GM12865 (cell line): ENCODE measurements at regions not wholly inside any gene's neighbourhood (a gene's known extent, or its start where the extent isn't known, plus 50 kb on each side); places are given as distances from the start of the nearest gene placed in this dataset.

ENCODE experiments used
- DNase-seq: peaks from one replicate; pipeline ENCODE4 v3.0.0; 2010; ENCODE audit warnings: low read depth
- H3K4me3 ChIP-seq: 2 replicates; pipeline ENCODE4 v1.5.1; 2011; ENCODE audit warnings: mild to moderate bottlenecking, low read depth, low read length, control low read depth
- CTCF ChIP-seq: IDR thresholded peaks from 2 replicates; pipeline ENCODE4 v1.5.1; 2011; ENCODE audit warnings: low read length, control low read depth, low read depth, inconsistent platforms; ENCODE audit not compliant: insufficient read depth; ENCODE audit errors: missing control alignments

GRCh38 chr2:104904889-104905288 is 51.0 kb downstream of the POU3F3 start:
- no peak for DNase-seq
- no peak overlapping the region for H3K4me3 ChIP-seq
- TF ChIP-seq CTCF, result no peak

GRCh38 chr2:104909317-104909716 is 55.4 kb downstream of the POU3F3 start:
- DNase-seq, result no peak
- no peak for TF ChIP-seq CTCF
- no peak overlapping the region for H3K4me3 ChIP-seq

GRCh38 chr2:104914509-104914908 is 60.6 kb downstream of the POU3F3 start:
- no peak for TF ChIP-seq CTCF
- peak; percentile 6 for DNase-seq
- H3K4me3 ChIP-seq, result no peak overlapping the region

GRCh38 chr2:104915107-104915793 is 61.3 kb downstream of the POU3F3 start:
- DNase-seq, result no peak
- no peak for TF ChIP-seq CTCF

GRCh38 chr2:104919127-104919526 is 65.2 kb downstream of the POU3F3 start:
- H3K4me3 ChIP-seq, result no peak overlapping the region
- TF ChIP-seq CTCF, result no peak
- DNase-seq, result no peak

More at GRCh38 chr2:104915107-104915793, 61.3 kb downstream of the POU3F3 start:
- no peak overlapping the region for H3K4me3 ChIP-seq

GRCh38 chr2:104923665-104924064 is 69.8 kb downstream of the POU3F3 start:
- H3K4me3 ChIP-seq, result no peak overlapping the region
- no peak for DNase-seq
- no peak for TF ChIP-seq CTCF

- DNase-seq, result no peak
- no peak overlapping the region for H3K4me3 ChIP-seq
- TF ChIP-seq CTCF, result no peak
Measured at GRCh38 chr2:104929663-104930062, 75.7 kb downstream of the POU3F3 start.
